WERI-Rb-1 (cell line): ENCODE measurements at regions not wholly inside any gene's neighbourhood (a gene's known extent, or its start where the extent isn't known, plus 50 kb on each side); places are given as distances from the start of the nearest gene placed in this dataset.

Experiments used
- DNase-seq: peaks from one replicate; pipeline ENCODE4 v3.0.0-alpha.2; 2020
- H3K27ac ChIP-seq: fragments of 250-450 bp; sonication (Bioruptor Pico); 2 replicates; pipeline ENCODE4 v1.5.1; 2020; ENCODE audit warnings: mild to moderate bottlenecking, moderate library complexity
- H3K27me3 ChIP-seq: fragments of 250-450 bp; sonication (Bioruptor Pico); 2 replicates; pipeline ENCODE4 v1.5.1; 2021; ENCODE audit warnings: mild to moderate bottlenecking, low read depth, moderate library complexity; ENCODE audit not compliant: insufficient read depth, severe bottlenecking
- H3K36me3 ChIP-seq: fragments of 250-450 bp; sonication (Bioruptor Pico); 2 replicates; pipeline ENCODE4 v1.5.1; 2020; ENCODE audit warnings: mild to moderate bottlenecking, moderate library complexity
- H3K4me3 ChIP-seq: 2 replicates; pipeline ENCODE4 v1.5.1; 2011; ENCODE audit warnings: low read depth, mild to moderate bottlenecking, control low read depth, low read length
- H3K9me3 ChIP-seq: fragments of 250-450 bp; sonication (Bioruptor Pico); 2 replicates; pipeline ENCODE4 v1.5.1; 2021; ENCODE audit warnings: mild to moderate bottlenecking, moderate library complexity; ENCODE audit not compliant: severe bottlenecking
- TF ChIP-seq, protein P1 (sequence below): IDR thresholded peaks from 2 replicates; pipeline ENCODE4 v1.5.1; 2011; ENCODE audit warnings: low read depth, mild to moderate bottlenecking, control low read depth, inconsistent platforms, low read length

GRCh38 chr6:168870982-168871381 lies 382.7 kb downstream of the THBS2 start:
- H3K9me3 ChIP-seq = no peaks in the 10 kb centered on the region
- H3K4me3 ChIP-seq = no peak overlapping the region
- H3K27me3 ChIP-seq = no peaks in the 10 kb centered on the region
- TF ChIP-seq, protein P1, sequence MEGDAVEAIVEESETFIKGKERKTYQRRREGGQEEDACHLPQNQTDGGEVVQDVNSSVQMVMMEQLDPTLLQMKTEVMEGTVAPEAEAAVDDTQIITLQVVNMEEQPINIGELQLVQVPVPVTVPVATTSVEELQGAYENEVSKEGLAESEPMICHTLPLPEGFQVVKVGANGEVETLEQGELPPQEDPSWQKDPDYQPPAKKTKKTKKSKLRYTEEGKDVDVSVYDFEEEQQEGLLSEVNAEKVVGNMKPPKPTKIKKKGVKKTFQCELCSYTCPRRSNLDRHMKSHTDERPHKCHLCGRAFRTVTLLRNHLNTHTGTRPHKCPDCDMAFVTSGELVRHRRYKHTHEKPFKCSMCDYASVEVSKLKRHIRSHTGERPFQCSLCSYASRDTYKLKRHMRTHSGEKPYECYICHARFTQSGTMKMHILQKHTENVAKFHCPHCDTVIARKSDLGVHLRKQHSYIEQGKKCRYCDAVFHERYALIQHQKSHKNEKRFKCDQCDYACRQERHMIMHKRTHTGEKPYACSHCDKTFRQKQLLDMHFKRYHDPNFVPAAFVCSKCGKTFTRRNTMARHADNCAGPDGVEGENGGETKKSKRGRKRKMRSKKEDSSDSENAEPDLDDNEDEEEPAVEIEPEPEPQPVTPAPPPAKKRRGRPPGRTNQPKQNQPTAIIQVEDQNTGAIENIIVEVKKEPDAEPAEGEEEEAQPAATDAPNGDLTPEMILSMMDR = no peak
- no peak overlapping the region for H3K27ac ChIP-seq
- DNase-seq = no peak
- H3K36me3 ChIP-seq = no peaks in the 10 kb centered on the region

DNA sequence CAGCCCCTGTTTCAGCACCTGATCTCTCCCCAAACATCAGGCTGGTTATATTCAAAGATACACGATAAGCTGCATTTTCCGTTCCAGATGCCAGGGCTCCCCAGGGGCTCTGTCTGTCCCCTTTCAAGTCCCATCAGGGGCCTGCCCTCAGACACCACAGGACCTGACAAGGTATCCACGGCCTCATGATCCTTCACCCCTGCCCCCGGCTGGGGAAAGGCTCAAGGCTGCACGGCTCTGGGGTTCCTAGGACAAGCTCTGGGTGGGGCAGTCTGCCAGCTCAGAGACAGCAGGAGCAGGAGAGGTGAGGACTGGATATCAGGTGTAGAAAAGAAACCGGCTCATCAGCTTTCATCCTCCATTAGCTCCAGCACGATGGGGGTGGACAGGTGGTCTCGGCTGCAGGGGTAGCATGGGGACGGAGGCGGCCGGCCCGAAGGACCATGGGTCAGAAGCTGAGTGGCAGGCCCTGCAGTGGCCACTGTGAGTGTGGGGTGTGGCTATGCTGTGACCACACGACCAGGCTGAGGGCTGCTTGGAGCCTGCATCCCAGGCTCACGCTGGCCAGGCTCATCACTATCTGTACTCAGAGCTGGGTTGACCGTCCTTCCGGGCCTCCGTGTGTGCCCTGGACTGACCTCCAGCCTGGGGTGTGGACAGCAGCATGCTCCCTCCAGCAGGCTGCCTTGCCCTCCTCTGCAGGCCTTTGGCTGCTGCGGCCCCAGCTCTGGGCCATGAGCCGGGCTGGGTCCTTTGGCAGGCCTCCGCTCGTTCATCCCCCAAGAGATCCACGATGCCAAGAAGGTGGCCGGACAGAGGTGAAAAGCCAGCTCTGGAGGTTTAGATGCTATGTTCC lies 386.2 kb downstream of the THBS2 start:
- H3K27me3 ChIP-seq = no peaks in the 10 kb centered on the region
- DNase-seq = no peak
- no peaks in the 10 kb centered on the region for H3K9me3 ChIP-seq
- H3K36me3 ChIP-seq = no peaks in the 10 kb centered on the region
- TF ChIP-seq, protein P1 = no peak
- no peak overlapping the region for H3K4me3 ChIP-seq
- no peak overlapping the region for H3K27ac ChIP-seq

GRCh38 chr6:168866534-168866933 lies 387.1 kb downstream of the THBS2 start:
- Histone ChIP-seq H3K27ac (no peak overlapping the region), H3K27me3 (no peaks in the 10 kb centered on the region), H3K4me3 (no peak overlapping the region), H3K9me3 (no peaks in the 10 kb centered on the region), H3K36me3 (no peaks in the 10 kb centered on the region)
- DNase-seq = no peak
- TF ChIP-seq, protein P1 = no peak

DNA sequence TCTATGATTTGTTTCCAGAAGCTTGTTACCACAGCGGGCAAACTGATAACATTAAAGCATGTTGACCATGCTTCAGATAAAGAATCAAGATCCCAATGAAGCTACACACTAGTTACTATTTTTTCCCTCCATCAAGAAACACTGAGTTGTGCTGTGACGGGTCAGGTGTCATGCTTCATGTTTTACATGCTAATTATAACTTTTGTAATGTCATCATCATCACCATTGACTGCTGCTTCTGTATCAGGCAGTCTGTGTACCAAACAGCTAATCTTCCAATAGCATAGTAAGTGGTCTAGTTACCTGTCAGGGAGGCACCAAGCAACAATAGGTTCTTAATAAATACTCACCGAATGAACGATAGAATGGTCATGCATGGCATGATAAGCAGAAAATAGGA lies 388.1 kb downstream of the THBS2 start:
- no peak for DNase-seq
- H3K9me3 ChIP-seq = no peaks in the 10 kb centered on the region
- H3K27me3 ChIP-seq = no peaks in the 10 kb centered on the region
- no peak overlapping the region for H3K4me3 ChIP-seq
- TF ChIP-seq, protein P1 = no peak
- no peaks in the 10 kb centered on the region for H3K36me3 ChIP-seq
- H3K27ac ChIP-seq = no peak overlapping the region

DNA sequence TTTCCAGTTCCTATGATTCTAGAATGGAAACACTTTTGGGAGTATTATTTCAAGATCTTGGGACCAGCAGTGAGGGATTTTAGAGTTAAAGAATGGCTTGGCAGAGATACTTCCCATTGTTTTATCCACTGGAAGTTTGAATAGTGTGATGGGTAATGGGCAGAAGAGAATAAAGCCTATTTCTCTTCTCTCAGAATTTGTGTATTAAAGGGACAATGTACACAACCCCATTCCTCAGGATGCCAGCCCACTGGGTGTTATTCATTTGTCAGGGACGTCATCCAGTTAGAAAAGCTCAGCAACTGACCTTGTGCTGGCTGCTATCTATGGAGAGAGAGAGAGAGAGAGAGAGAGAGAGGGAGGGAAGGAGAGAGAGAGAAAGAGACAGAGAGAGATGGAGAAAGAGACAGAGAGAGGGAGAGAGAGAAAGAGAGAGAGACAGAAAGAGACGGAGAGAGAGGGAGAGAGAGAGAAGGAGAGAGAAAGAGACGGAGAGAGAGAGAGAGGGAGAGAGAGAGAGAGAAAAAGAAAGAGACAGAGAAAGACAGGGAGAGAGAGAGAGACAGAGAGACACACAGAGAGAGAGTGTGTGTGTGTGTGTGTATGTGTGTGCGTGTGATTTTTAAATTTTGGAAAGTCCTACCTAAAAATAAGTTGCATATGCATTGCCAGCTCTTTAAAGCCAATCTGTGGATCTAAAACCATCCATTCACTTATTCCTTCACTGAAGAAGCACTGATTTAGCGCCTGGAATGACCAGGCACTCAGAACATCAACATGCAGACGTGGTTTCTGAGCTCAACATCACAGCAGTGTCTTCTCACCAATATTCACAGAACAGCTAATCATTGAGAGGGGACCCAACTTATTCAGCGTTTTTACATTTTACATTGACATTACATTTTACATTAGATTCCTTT lies 388.8 kb downstream of the THBS2 start:
- Histone ChIP-seq H3K4me3 (no peak overlapping the region), H3K27me3 (no peaks in the 10 kb centered on the region), H3K9me3 (no peaks in the 10 kb centered on the region), H3K27ac (no peak overlapping the region), H3K36me3 (no peaks in the 10 kb centered on the region)
- DNase-seq = no peak
- TF ChIP-seq, protein P1 = no peak
